ENCODE measurements at regions not wholly inside any gene's neighbourhood (a gene's known extent, or its start where the extent isn't known, plus 50 kb on each side); places are given as distances from the start of the nearest gene placed in this dataset.

DNA sequence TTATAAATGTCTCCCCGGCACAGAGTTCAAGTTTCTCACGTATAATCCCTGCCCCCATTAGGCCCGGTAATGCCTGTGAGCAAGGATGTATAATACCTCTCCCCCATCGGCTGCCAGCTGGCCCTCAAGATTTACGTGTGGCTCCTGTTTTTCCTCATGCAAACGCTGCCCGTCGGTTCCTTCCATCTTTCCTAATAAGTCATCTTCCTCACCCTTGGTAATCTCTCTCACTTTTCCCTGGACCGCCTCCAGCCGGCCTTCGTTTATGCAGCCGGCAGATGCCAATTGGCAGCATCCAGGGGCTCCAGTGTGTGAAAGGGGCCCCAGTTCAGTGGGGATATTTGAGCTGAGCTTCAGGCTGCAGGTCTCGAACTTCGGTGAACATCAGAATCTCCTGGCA, 86.5 kb upstream of the NEURL1B start:
- Histone ChIP-seq H3K36me3 (no peaks in the 10 kb centered on the region), H3K9me3 (no peaks in the 10 kb centered on the region), H3K27me3 (no peaks in the 10 kb centered on the region), H3K4me1 (peaks cover 0 to 12% of the 10 kb centered on the region in 2 donors), H3K4me3 (replicated peaks in 1 of 3) (no peak overlapping the region), H3K27ac (no peak overlapping the region)
- intact Hi-C loops (cut with DNase I): no loop called here
- TF ChIP-seq, protein P1, sequence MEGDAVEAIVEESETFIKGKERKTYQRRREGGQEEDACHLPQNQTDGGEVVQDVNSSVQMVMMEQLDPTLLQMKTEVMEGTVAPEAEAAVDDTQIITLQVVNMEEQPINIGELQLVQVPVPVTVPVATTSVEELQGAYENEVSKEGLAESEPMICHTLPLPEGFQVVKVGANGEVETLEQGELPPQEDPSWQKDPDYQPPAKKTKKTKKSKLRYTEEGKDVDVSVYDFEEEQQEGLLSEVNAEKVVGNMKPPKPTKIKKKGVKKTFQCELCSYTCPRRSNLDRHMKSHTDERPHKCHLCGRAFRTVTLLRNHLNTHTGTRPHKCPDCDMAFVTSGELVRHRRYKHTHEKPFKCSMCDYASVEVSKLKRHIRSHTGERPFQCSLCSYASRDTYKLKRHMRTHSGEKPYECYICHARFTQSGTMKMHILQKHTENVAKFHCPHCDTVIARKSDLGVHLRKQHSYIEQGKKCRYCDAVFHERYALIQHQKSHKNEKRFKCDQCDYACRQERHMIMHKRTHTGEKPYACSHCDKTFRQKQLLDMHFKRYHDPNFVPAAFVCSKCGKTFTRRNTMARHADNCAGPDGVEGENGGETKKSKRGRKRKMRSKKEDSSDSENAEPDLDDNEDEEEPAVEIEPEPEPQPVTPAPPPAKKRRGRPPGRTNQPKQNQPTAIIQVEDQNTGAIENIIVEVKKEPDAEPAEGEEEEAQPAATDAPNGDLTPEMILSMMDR (IDR thresholded peaks at IDR 0.05): no peak
- no peak for TF ChIP-seq POLR2A (IDR thresholded peaks at IDR 0.05)
- WGBS, 2 donors: 88 to 89% methylated on average over 14 of the region's 14 CpGs
- no peak for DNase-seq

DNA sequence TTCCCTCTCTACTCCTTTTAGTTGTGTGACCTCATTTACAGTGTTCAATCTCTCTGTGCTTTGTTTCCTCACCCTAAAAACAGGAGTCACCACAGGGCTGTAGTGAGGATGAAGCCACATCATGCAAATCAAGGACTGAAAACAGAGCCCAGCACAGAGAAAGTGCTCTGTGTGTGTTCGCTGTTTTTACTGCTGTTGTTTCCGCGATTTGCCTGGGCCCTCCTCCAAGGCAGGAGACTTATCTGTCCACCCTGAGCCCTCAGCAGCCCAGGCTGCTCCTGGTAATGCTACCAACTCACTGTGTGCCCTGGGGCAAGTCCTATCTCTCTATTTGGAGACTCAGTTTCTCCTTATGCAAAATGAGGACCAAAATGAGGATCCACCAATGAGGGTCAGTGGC, 87.2 kb upstream of the NEURL1B start:
- no peak overlapping the region for H3K4me3 ChIP-seq (replicated peaks in 1 of 3)
- TF ChIP-seq POLR2A (IDR thresholded peaks at IDR 0.05): no peak
- TF ChIP-seq, protein P1 (IDR thresholded peaks at IDR 0.05): no peak
- H3K27me3 ChIP-seq: no peaks in the 10 kb centered on the region
- no peak for DNase-seq
- H3K4me1 ChIP-seq: peaks cover 0 to 12% of the 10 kb centered on the region in 2 donors
- no peaks in the 10 kb centered on the region for H3K9me3 ChIP-seq
- whole genome bisulfite sequencing, 2 donors: 68 to 71% methylated on average over 3 of the region's 3 CpGs
- H3K36me3 ChIP-seq: no peaks in the 10 kb centered on the region
- H3K27ac ChIP-seq: no peak overlapping the region
- intact Hi-C loops (cut with DNase I): no loop called here

DNA sequence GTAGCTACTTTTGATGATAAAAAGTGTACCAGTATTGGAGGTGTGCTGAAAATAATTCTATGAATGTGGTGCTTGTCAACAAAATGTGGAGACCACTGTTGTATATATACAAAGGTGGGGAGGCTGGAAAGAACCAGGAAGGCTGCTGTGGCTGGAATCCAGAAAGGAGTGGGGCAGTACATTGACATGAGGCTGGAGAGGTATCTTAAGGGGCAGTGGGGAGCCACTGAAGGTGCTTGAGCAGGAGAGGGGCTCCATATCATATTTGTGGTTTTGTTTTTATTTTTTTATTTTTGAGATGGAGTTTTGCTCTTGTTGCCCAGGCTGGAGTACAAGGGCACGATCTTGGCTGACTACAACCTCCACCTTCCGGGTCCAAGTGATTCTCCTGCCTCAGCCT, 87.9 kb upstream of the NEURL1B start:
- TF ChIP-seq POLR2A (IDR thresholded peaks at IDR 0.05): no peak
- TF ChIP-seq, protein P1 (IDR thresholded peaks at IDR 0.05): no peak
- Histone ChIP-seq H3K9me3 (no peaks in the 10 kb centered on the region), H3K4me1 (peaks cover 0 to 5% of the 10 kb centered on the region in 2 donors), H3K27me3 (no peaks in the 10 kb centered on the region), H3K27ac (no peak overlapping the region), H3K4me3 (replicated peaks in 1 of 3) (no peak overlapping the region), H3K36me3 (no peaks in the 10 kb centered on the region)
- intact Hi-C loops (cut with DNase I): no loop called here
- DNase-seq: no peak
- 98 to 100% methylated on average over 2 of the region's 2 CpGs for WGBS, 2 donors

DNA sequence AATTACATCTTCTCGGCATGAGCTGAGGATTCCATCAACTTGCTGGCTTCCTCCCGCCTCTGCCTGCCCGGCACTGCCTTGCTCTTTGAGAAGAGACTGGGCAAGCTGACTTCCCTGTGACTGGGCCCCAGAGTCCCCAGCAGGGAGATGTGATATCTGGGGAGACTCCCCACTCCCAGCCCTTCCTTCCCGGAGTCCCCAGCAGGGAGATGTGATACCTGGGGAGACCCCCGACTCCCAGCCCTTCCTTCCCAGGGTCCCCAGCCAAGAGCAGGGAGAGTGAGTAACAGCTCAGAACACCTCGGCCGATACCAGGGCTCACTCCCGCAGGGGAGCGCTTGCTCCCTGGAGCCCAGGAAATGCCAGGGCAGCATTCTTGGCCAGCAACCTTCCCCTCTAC, 90.1 kb upstream of the NEURL1B start:
- DNase-seq: no peak
- Histone ChIP-seq H3K36me3 (no peaks in the 10 kb centered on the region), H3K27me3 (no peaks in the 10 kb centered on the region), H3K9me3 (no peaks in the 10 kb centered on the region), H3K4me3 (replicated peaks in 1 of 3) (no peak overlapping the region), H3K27ac (no peak overlapping the region), H3K4me1 (peaks cover 0 to 4% of the 10 kb centered on the region in 2 donors)
- WGBS, 2 donors: 76 to 77% methylated on average over 7 to 8 of the region's 9 CpGs
- TF ChIP-seq, protein P1 (IDR thresholded peaks at IDR 0.05): no peak
- no peak for TF ChIP-seq POLR2A (IDR thresholded peaks at IDR 0.05)
- intact Hi-C loops (cut with DNase I): no loop called here

DNA sequence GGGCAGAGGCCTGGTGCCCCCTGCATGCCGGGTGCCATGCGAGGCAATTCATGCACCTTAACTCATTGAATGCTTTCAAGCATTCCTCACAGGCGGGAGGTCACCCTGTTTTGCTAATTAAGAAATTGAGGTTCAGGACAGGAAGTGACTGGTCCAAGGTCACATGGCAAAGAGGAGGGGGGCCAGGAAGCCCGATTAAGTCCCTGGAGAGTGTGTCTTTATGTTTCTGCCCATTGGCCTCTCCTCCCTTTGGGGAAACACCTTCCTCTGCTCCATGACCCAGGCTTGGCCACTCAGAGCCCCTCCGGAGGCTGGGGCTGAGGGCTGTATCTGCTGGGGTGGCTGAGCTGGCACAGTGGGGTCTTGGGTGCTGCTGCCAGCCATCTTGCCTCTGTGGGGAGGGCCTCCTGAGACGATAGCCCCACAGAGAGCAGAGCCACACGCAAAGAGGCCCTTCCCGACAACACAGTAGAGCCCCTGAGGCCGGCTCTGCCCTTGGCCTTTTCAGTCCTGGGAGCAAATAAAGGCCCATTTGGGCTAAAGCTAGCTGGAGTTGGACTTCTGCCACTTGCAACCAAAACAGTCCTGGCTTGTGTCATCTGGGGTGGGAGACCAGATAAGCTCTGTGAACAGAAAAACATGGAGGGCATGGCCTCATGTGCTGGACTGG, 90.8 kb upstream of the NEURL1B start:
- H3K4me1 ChIP-seq: peaks cover 0 to 4% of the 10 kb centered on the region in 2 donors
- no peaks in the 10 kb centered on the region for H3K27me3 ChIP-seq
- no peaks in the 10 kb centered on the region for H3K9me3 ChIP-seq
- TF ChIP-seq, protein P1 (IDR thresholded peaks at IDR 0.05): no peak
- no peak for TF ChIP-seq POLR2A (IDR thresholded peaks at IDR 0.05)
- intact Hi-C loops (cut with DNase I): no loop called here
- no peak overlapping the region for H3K4me3 ChIP-seq (replicated peaks in 1 of 3)
- no peaks in the 10 kb centered on the region for H3K36me3 ChIP-seq
- no peak for DNase-seq
- H3K27ac ChIP-seq: no peak overlapping the region
- 84 to 89% methylated on average over 4 to 9 of the region's 9 CpGs for WGBS, 2 donors
